ENCODE measurements at regions not wholly inside any gene's neighbourhood (a gene's known extent, or its start where the extent isn't known, plus 50 kb on each side); places are given as distances from the start of the nearest gene placed in this dataset.

DNA sequence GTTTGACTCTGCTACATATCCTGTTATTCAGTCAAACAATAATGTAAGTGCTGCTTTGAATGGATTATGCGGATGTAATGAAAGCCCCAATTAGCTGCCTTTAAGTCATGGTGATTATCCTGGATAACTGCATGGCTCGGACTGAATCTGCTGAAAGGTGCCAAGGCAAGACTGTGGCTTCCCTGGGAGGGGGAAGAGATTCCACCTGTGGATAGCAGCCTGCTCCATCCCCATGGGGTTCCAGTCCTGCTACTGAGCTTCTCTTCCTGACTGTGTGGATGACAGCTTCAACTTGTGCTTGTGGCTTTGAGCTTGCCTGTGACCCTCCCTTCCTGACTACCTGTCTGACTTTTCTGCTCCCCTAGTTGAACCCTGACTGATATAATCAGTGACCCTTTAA is 540.0 kb upstream of the GYPC start:
- in situ Hi-C loops (cut with MboI) (no loop called here), intact Hi-C loops (cut with micrococcal nuclease; ENCODE audit: unreplicated experiment) (no loop called here)
- TF ChIP-seq POLR2A (IDR thresholded peaks at IDR 0.05; ENCODE audit: low read depth, low read length), result no peak
- no peak for TF ChIP-seq ATF7 (IDR thresholded peaks at IDR 0.05; ENCODE audit: low read depth)
- no peak for TF ChIP-seq WRNIP1 (IDR thresholded peaks at IDR 0.05; ENCODE audit: borderline replicate concordance, low read depth, low read length)
- TF ChIP-seq SIN3A (IDR thresholded peaks at IDR 0.05; ENCODE audit: low read depth, low read length), result no peak
- no peak for TF ChIP-seq SREBF1 (IDR thresholded peaks at IDR 0.05; ENCODE audit: low read length)
- TF ChIP-seq POLR2AphosphoS2 (IDR thresholded peaks at IDR 0.05; ENCODE audit: low read depth, low read length), result no peak
- no peak overlapping the region for H2AFZ ChIP-seq (ENCODE audit: control insufficient read depth, low read depth, low read length)
- DNase-seq (ENCODE audit: low read depth, low spot score) (no peak), ATAC-seq (no peak), FAIRE-seq (no peak)
- no TSS peak for BruUV-seq (replicated peaks)
- POLR2A ChIA-PET, result no interaction called here
- CTCF ChIA-PET, result no interaction called here
- H3K4me3 ChIP-seq, result no peak overlapping the region
- H3K9ac ChIP-seq (ENCODE audit: control insufficient read depth, insufficient read depth, low read length), result no peak overlapping the region
- H3K27ac ChIP-seq (ENCODE audit: control insufficient read depth, insufficient read depth), result no peak overlapping the region
- H3K27me3 ChIP-seq (replicated peaks in 1 of 2; ENCODE audit: control insufficient read depth in 2 of 2, insufficient read depth in 2 of 2, low read length in 1 of 2), result no peaks in the 10 kb centered on the region
- no peaks in the 10 kb centered on the region for H3K9me3 ChIP-seq (replicated peaks; ENCODE audit: control insufficient read depth, insufficient read depth, low read length)
- no peaks in the 10 kb centered on the region for H4K20me1 ChIP-seq (ENCODE audit: control insufficient read depth, insufficient read depth)
- H3K4me1 ChIP-seq (ENCODE audit: control insufficient read depth, insufficient read depth, low read length), result no peaks in the 10 kb centered on the region
- SMC1A ChIA-PET (ENCODE audit: uncharacterized antibody, unreplicated experiment), result no interaction called here
- no peaks in the 10 kb centered on the region for H3K79me2 ChIP-seq (ENCODE audit: control insufficient read depth, insufficient read depth, low read length)
- WGBS (ENCODE audit: insufficient coverage, insufficient replicate concordance, low lambda C conversion rate, missing lambda C conversion rate), result 43% methylated on average over 2 of the region's 2 CpGs
- H3K36me3 ChIP-seq (ENCODE audit: control insufficient read depth in 2 of 2, insufficient read depth in 2 of 2, low read length in 1 of 2), result no peaks in the 10 kb centered on the region
- RAD21 ChIA-PET (ENCODE audit: unreplicated experiment), result no interaction called here
- no peak overlapping the region for H3K4me2 ChIP-seq (ENCODE audit: control insufficient read depth, insufficient read depth)

DNA sequence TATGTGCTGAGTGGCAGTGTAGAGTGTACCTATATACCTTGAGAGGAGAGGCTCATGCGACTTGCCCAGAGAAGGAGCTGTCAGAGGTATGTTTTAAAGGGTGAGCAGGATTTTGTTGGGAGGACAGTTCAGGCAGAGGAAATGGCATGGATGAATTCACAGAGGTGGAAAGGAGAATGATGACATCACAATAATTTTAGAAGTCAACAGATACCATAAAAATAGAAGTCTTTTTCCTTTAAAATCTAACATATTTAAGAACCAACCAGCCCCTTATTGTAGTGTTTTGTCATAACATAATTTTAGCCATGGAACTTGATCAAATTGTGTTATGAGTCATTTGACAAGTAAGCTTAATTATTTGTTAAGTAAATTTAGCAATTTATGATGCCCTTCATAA is 538.1 kb upstream of the GYPC start:
- TF ChIP-seq TCF12 (IDR thresholded peaks at IDR 0.05; ENCODE audit: low read depth, low read length) (no peak), NFXL1 (IDR thresholded peaks at IDR 0.05; ENCODE audit: borderline replicate concordance) (no peak)
- Histone ChIP-seq H3K36me3 (ENCODE audit: control insufficient read depth in 2 of 2, insufficient read depth in 2 of 2, low read length in 1 of 2) (no peaks in the 10 kb centered on the region), H2AFZ (ENCODE audit: control insufficient read depth, low read depth, low read length) (no peak overlapping the region), H4K20me1 (ENCODE audit: control insufficient read depth, insufficient read depth) (no peaks in the 10 kb centered on the region), H3K27me3 (replicated peaks in 1 of 2; ENCODE audit: control insufficient read depth in 2 of 2, insufficient read depth in 2 of 2, low read length in 1 of 2) (no peaks in the 10 kb centered on the region), H3K79me2 (ENCODE audit: control insufficient read depth, insufficient read depth, low read length) (no peaks in the 10 kb centered on the region), H3K9ac (ENCODE audit: control insufficient read depth, insufficient read depth, low read length) (no peak overlapping the region), H3K4me3 (no peak overlapping the region), H3K4me2 (ENCODE audit: control insufficient read depth, insufficient read depth) (no peak overlapping the region), H3K9me3 (replicated peaks; ENCODE audit: control insufficient read depth, insufficient read depth, low read length) (no peaks in the 10 kb centered on the region), H3K4me1 (ENCODE audit: control insufficient read depth, insufficient read depth, low read length) (no peaks in the 10 kb centered on the region), H3K27ac (ENCODE audit: control insufficient read depth, insufficient read depth) (no peak overlapping the region)
- DNase-seq (ENCODE audit: low read depth, low spot score) (no peak), ATAC-seq (no peak), FAIRE-seq (no peak)
- ChIA-PET CTCF (no interaction called here), RAD21 (ENCODE audit: unreplicated experiment) (no interaction called here), SMC1A (ENCODE audit: uncharacterized antibody, unreplicated experiment) (no interaction called here), POLR2A (no interaction called here)
- intact Hi-C loops (cut with micrococcal nuclease; ENCODE audit: unreplicated experiment), result no loop called here
- BruUV-seq (replicated peaks), result no TSS peak
- 76% methylated on average over 1 of the region's 1 CpG for WGBS (ENCODE audit: insufficient coverage, insufficient replicate concordance, low lambda C conversion rate, missing lambda C conversion rate)
- in situ Hi-C loops (cut with MboI), result no loop called here

Measured in GM12878 (cell line).